DOHH2 (cell line): ENCODE measurements at regions not wholly inside any gene's neighbourhood (a gene's known extent, or its start where the extent isn't known, plus 50 kb on each side); places are given as distances from the start of the nearest gene placed in this dataset.

Experiments
- H3F3A ChIP-seq: fragments of 200-600 bp; sonication (generic), shearing (Covaris generic); 2 replicates; pipeline ENCODE4 v1.6.0; 2016; ENCODE audit warnings: antibody characterized with exemption, mild to moderate bottlenecking; ENCODE audit not compliant: control insufficient read depth, insufficient read depth
- H3K27ac ChIP-seq: fragments of 200-600 bp; sonication (generic); 2 replicates; pipeline ENCODE4 v1.5.1; 2014; ENCODE audit warnings: low read depth, mild to moderate bottlenecking, low read length, moderate library complexity
- H3K27me3 ChIP-seq: fragments of 200-600 bp; sonication (generic); 2 replicates; pipeline ENCODE4 v1.6.1; 2014; ENCODE audit warnings: mild to moderate bottlenecking, low read length, mixed read lengths; ENCODE audit not compliant: control insufficient read depth
- H3K36me3 ChIP-seq: fragments of 200-600 bp; sonication (generic); 2 replicates; pipeline ENCODE4 v1.6.1; 2014; ENCODE audit warnings: mild to moderate bottlenecking, low read length, moderate library complexity, mixed read lengths; ENCODE audit not compliant: control insufficient read depth
- H3K4me1 ChIP-seq: fragments of 200-600 bp; sonication (generic); 2 replicates; pipeline ENCODE4 v1.6.1; 2014; ENCODE audit warnings: mild to moderate bottlenecking, low read length, mixed read lengths; ENCODE audit not compliant: control insufficient read depth
- H3K4me2 ChIP-seq: fragments of 200-600 bp; sonication (generic); 2 replicates; pipeline ENCODE4 v1.6.0; 2014; ENCODE audit warnings: mild to moderate bottlenecking, low read length, moderate library complexity
- H3K4me3 ChIP-seq: fragments of 200-600 bp; sonication (generic); 2 replicates; pipeline ENCODE4 v1.5.1; 2014; ENCODE audit warnings: mild to moderate bottlenecking, low read length, mixed read lengths
- H3K79me2 ChIP-seq: fragments of 200-600 bp; sonication (generic); 2 replicates; pipeline ENCODE4 v1.6.1; 2014; ENCODE audit warnings: mild to moderate bottlenecking, low read length, mixed read lengths; ENCODE audit not compliant: control insufficient read depth
- H3K9me2 ChIP-seq: fragments of 200-600 bp; sonication (generic); replicated peaks from 2 replicates; pipeline ENCODE4 v1.6.1; 2014; ENCODE audit warnings: mild to moderate bottlenecking, low read length, mixed read lengths; ENCODE audit not compliant: control insufficient read depth
- H3K9me3 ChIP-seq: fragments of 200-600 bp; sonication (generic); 2 replicates; pipeline ENCODE4 v1.6.1; 2014; ENCODE audit warnings: antibody characterized with exemption, low read length, mixed read lengths; ENCODE audit not compliant: control insufficient read depth, insufficient read depth
- H4K20me1 ChIP-seq: fragments of 200-600 bp; sonication (generic); 2 replicates; pipeline ENCODE4 v1.6.0; 2014; ENCODE audit warnings: low read depth, mild to moderate bottlenecking, antibody characterized with exemption, low read length, moderate library complexity; ENCODE audit not compliant: control insufficient read depth, insufficient read depth
- EZH2phosphoT487 ChIP-seq: fragments of 200-600 bp; sonication (generic); IDR thresholded peaks from 2 replicates; pipeline ENCODE4 v1.6.1; 2017; ENCODE audit warnings: borderline replicate concordance, mild to moderate bottlenecking, antibody characterized with exemption, low read length, moderate library complexity, mixed read lengths
- TF ChIP-seq, protein P1 (sequence below): fragments of 200-600 bp; sonication (generic); IDR thresholded peaks from one replicate; pipeline ENCODE4 v1.5.1; 2014; ENCODE audit warnings: antibody characterized with exemption, mild to moderate bottlenecking, low read depth, low read length; ENCODE audit not compliant: poor library complexity, severe bottlenecking

DNA sequence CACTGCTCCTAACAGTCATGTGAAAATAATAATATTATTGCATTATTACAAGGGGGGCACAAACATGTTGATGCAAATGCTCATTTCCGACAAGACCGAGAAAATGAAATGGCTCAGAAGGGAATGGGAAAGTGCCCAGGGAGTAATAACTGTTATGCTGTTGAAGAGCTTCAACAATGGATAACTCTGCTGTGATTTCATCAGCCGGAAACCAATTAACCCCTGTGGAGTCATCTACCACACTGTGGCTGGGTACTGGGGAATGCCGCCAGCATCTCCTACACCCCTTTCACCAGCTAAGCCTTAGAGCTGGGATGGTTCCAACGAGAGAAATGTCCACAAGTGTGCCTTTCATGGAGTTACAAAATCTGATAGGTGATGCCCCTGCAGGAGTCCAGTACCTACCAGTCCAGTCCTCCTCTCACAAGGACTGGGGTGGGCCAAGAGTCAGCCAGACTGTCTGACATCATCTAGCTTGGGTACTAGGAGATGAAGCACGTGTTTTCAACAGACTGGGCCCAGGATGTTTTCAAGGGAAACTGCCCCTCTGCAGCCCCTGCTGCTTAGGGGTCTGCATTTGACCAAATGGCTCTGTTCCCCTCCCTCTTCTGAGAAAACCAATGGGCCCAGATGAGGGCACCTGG, 509.3 kb upstream of the CCDC196 start:
- no peak overlapping the region for H3K27ac ChIP-seq
- H3K4me2 ChIP-seq: no peak overlapping the region
- H3K36me3 ChIP-seq: no peaks in the 10 kb centered on the region
- H3K9me3 ChIP-seq: no peaks in the 10 kb centered on the region
- no peaks in the 10 kb centered on the region for H4K20me1 ChIP-seq
- H3K9me2 ChIP-seq: no peaks in the 10 kb centered on the region
- H3F3A ChIP-seq: no peaks in the 10 kb centered on the region
- TF ChIP-seq, protein P1, sequence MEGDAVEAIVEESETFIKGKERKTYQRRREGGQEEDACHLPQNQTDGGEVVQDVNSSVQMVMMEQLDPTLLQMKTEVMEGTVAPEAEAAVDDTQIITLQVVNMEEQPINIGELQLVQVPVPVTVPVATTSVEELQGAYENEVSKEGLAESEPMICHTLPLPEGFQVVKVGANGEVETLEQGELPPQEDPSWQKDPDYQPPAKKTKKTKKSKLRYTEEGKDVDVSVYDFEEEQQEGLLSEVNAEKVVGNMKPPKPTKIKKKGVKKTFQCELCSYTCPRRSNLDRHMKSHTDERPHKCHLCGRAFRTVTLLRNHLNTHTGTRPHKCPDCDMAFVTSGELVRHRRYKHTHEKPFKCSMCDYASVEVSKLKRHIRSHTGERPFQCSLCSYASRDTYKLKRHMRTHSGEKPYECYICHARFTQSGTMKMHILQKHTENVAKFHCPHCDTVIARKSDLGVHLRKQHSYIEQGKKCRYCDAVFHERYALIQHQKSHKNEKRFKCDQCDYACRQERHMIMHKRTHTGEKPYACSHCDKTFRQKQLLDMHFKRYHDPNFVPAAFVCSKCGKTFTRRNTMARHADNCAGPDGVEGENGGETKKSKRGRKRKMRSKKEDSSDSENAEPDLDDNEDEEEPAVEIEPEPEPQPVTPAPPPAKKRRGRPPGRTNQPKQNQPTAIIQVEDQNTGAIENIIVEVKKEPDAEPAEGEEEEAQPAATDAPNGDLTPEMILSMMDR: no peak
- TF ChIP-seq EZH2phosphoT487: no peak
- no peaks in the 10 kb centered on the region for H3K4me1 ChIP-seq
- H3K27me3 ChIP-seq: peaks cover 15% of the 10 kb centered on the region; the same call in 1 of the 2 replicates
- H3K79me2 ChIP-seq: no peaks in the 10 kb centered on the region
- no peak overlapping the region for H3K4me3 ChIP-seq

DNA sequence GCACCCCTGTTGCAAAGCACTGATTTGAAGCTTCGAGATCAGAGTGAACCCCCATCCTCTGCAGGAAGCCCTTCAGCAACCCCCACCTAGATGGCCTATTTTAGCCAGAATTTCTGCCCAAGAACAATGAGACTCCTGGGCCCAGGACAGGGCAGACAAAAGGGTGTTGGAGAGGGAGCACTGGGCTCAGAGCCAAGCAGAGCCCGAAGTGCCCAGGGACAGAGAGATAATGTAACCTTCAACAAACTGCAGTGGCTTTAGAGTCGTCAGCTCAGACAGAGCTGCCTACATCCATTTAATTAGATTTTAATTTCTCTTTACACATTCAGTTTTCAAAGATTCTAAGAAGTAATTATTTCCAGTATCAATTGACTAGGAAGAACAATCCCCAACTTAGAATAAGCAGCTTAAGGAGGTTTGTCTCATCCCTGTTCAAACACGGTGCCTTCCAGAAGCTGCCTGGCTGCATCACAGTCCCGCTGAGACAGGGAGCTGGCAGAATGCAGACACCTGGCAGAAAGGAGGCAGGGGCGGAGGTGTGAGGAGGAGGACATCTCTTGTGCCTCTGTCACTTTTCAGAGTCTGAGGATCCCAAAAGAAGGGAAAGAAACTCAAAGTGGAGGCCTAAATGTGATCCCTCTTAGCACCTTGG, 504.9 kb upstream of the CCDC196 start:
- Histone ChIP-seq H3K4me3 (no peak overlapping the region), H3K9me3 (no peaks in the 10 kb centered on the region), H3K36me3 (no peaks in the 10 kb centered on the region), H3K27me3 (peaks cover 11% of the 10 kb centered on the region), H3K27ac (no peak overlapping the region), H3K4me1 (no peaks in the 10 kb centered on the region), H3K4me2 (no peak overlapping the region), H3K79me2 (no peaks in the 10 kb centered on the region), H3K9me2 (no peaks in the 10 kb centered on the region), H4K20me1 (no peaks in the 10 kb centered on the region), H3F3A (no peaks in the 10 kb centered on the region)
- TF ChIP-seq EZH2phosphoT487: no peak
- TF ChIP-seq, protein P1: no peak

GRCh38 chr14:65986041-65986440, 500.1 kb upstream of the CCDC196 start:
- no peaks in the 10 kb centered on the region for H4K20me1 ChIP-seq
- H3K79me2 ChIP-seq: no peaks in the 10 kb centered on the region
- TF ChIP-seq, protein P1: no peak
- TF ChIP-seq EZH2phosphoT487: no peak
- H3K9me2 ChIP-seq: no peaks in the 10 kb centered on the region
- H3K9me3 ChIP-seq: no peaks in the 10 kb centered on the region
- no peak overlapping the region for H3K4me2 ChIP-seq
- no peak overlapping the region for H3K27ac ChIP-seq
- H3K4me1 ChIP-seq: no peaks in the 10 kb centered on the region
- H3K4me3 ChIP-seq: no peak overlapping the region
- H3K27me3 ChIP-seq: peaks cover 11% of the 10 kb centered on the region
- H3K36me3 ChIP-seq: no peaks in the 10 kb centered on the region
- no peaks in the 10 kb centered on the region for H3F3A ChIP-seq
